Right lobe of liver (tissue), 6 donors: ENCODE measurements at regions not wholly inside any gene's neighbourhood (a gene's known extent, or its start where the extent isn't known, plus 50 kb on each side); places are given as distances from the start of the nearest gene placed in this dataset.
"Not testable (repeated sequence)": the region's sequence is repeated elsewhere in the genome, so short reads cannot be mapped to it uniquely, and the experiment has no call there.

ENCODE experiments used
- ATAC-seq, 4 donors: fragments of 200-7000 bp; cut with Tn5 transposase; one replicate each; pipeline ENCODE4 v1.9.1; 2020; ENCODE audit warnings: mild to moderate bottlenecking in 4 of 4, moderate library complexity in 4 of 4
- DNase-seq, 3 donors: peaks; one replicate each; pipeline ENCODE4 v3.0.0-alpha.2; 2020
- H3K27ac ChIP-seq, 3 donors: fragments of 200-600 bp; one replicate each; pipeline ENCODE4 v1.8.0; 2022
- H3K27me3 ChIP-seq, 2 donors: fragments of 200-600 bp; one replicate each; pipeline ENCODE4 v1.8.0; 2022
- H3K36me3 ChIP-seq, 4 donors: fragments of 200-600 bp; sonication (generic) in 1 of 4; one replicate each; pipeline versions ENCODE4 v1.5.1 to v1.8.0; 2017 to 2022; ENCODE audit warnings: control low read depth in 1 of 4
- H3K4me1 ChIP-seq, 4 donors: fragments of 200-600 bp; sonication (generic) in 1 of 4; one replicate each; pipeline versions ENCODE4 v1.5.1 to v1.8.0; 2017 to 2022; ENCODE audit warnings: control low read depth in 1 of 4
- H3K4me3 ChIP-seq, 3 donors: fragments of 200-600 bp; one replicate each; pipeline ENCODE4 v1.8.0; 2022
- H3K9me3 ChIP-seq, 4 donors: fragments of 200-600 bp; sonication (generic) in 1 of 4; one replicate each; pipeline versions ENCODE4 v1.5.1 to v1.8.0; 2017 to 2022; ENCODE audit warnings: control low read depth in 1 of 4
- WGBS: methylation state at CpG from one replicate; pipeline ENCODE4 v1.1.6; 2018; ENCODE audit warnings: low coverage, low lambda C conversion rate; ENCODE audit not compliant: insufficient coverage; ENCODE audit errors: missing lambda C conversion rate; 5-methylcytosine and 5-hydroxymethylcytosine counted together
- intact Hi-C, 2 donors: fragments of 100-400 bp; cut with DNase I; formaldehyde crosslinking; loops; one replicate each; pipeline versions ENCODE4 v1.11.2 to v1.14.1; 2022
- donor health status: DM: no; HTN: yes; CAD: no.
- donor health status: DM: no; HTN: no; CAD: no.
- donor health status: DM: no; HTN: no; CAD: no.
- donor health status: DM: no; HTN: yes; CAD: no.
- donor health status: DM: no; HTN: yes; CAD: no.

GRCh38 chr7:65150105-65150504, 143.6 kb upstream of the ERV3-1 start:
- intact Hi-C loops, H3K36me3 ChIP-seq, ATAC-seq, H3K9me3 ChIP-seq, H3K4me1 ChIP-seq, H3K4me3 ChIP-seq, DNase-seq, H3K27me3 ChIP-seq, H3K27ac ChIP-seq: not testable (repeated sequence)
- WGBS: no CpG with 5 or more reads among the region's 3 CpGs

DNA sequence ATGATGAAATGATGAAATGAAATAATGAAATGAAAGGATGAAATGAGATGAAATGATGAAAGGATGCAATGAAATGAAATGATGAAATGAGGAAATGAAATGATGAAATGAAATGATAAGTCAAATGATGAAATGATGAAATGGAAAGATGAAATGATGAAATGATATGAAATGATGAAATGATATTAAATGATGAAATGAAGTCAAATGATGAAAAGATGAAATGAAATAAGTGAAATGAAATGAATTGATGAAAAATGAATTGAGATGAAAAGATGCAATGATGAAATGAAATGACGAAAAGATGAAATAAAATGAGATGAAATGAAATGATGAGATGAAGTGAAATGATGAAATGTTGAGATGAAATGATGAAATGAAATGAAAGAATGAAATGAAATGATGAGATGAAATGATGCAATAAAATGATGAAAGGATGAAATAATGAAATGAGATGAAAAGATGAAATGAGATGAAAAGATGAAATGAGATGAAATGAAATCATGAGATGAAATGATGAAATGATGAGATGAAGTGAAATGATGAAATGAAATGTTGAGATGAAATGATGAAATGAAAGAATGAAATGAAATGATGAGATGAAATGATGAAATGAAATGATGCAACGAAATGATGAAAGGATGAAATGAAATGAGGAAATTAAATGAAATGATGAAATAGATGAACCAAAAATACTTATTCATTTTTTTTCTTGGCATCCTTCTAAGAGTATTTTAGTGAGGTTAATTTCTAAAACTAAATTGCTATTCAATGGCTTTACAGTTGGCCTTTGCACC, 139.8 kb upstream of the ERV3-1 start:
- ATAC-seq, H3K27ac ChIP-seq, intact Hi-C loops, DNase-seq, H3K4me3 ChIP-seq, H3K4me1 ChIP-seq, H3K36me3 ChIP-seq, H3K9me3 ChIP-seq, H3K27me3 ChIP-seq: not testable (repeated sequence)
- 57% methylated on average over 2 of the region's 2 CpGs for WGBS

- H3K27me3 ChIP-seq, intact Hi-C loops, H3K4me1 ChIP-seq, ATAC-seq, DNase-seq, H3K4me3 ChIP-seq, H3K9me3 ChIP-seq, H3K27ac ChIP-seq, H3K36me3 ChIP-seq: not testable (repeated sequence)
Measured at GRCh38 chr7:65145710-65146109, 139.2 kb upstream of the ERV3-1 start.

DNA sequence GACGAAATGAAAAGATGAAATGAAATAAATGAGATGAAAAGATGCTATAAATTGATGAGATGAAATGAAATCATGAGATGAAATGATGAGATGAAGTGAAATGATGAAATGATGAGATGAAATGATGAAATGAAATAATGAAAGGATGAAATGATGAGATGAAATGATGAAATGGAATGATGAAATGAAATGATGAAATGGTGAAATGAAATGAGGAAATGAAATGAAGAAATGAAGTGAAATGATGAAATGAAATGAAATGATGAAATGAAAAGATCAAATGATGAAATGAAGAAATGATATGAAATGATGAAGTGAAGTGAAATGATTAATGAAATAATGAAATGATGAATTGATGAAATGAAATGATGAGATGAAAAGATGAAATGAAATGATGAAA, 138.5 kb upstream of the ERV3-1 start:
- ATAC-seq, DNase-seq, H3K36me3 ChIP-seq, H3K4me1 ChIP-seq, H3K4me3 ChIP-seq, H3K27ac ChIP-seq, H3K9me3 ChIP-seq, intact Hi-C loops, H3K27me3 ChIP-seq: not testable (repeated sequence)
- WGBS: 0% methylated on average over 1 of the region's 1 CpG

GRCh38 chr7:65144557-65144956, 138.1 kb upstream of the ERV3-1 start:
- H3K27me3 ChIP-seq, H3K4me1 ChIP-seq, ATAC-seq, H3K36me3 ChIP-seq, H3K9me3 ChIP-seq, DNase-seq, H3K27ac ChIP-seq, intact Hi-C loops, H3K4me3 ChIP-seq: not testable (repeated sequence)
- 61% methylated on average over 2 of the region's 2 CpGs for WGBS

DNA sequence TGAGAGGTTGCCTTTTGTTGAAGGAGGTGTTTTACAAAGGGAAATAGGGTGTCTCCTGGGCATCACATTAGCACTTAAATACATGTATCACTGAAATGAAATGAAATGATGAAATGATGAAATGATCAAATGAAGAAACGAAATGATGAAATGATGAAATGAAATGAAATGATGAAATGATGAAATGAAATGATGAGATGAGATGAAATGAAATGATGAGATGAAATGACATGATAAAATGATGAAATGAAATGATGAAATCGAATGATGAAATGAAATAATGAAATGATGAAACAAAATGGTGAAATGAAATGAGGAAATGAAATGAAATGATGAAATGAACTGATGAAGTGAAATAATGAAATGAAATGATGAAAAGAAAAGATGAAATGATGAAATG, 137.6 kb upstream of the ERV3-1 start:
- H3K27ac ChIP-seq, intact Hi-C loops, DNase-seq, H3K9me3 ChIP-seq, H3K36me3 ChIP-seq, H3K4me1 ChIP-seq, H3K4me3 ChIP-seq, ATAC-seq, H3K27me3 ChIP-seq: not testable (repeated sequence)
- WGBS: 50% methylated on average over 2 of the region's 2 CpGs

GRCh38 chr7:65141894-65142293, 135.4 kb upstream of the ERV3-1 start:
- H3K27me3 ChIP-seq, intact Hi-C loops, H3K9me3 ChIP-seq, DNase-seq, ATAC-seq, H3K27ac ChIP-seq, H3K4me1 ChIP-seq, H3K36me3 ChIP-seq, H3K4me3 ChIP-seq: not testable (repeated sequence)
- WGBS: 40% methylated on average over 2 of the region's 6 CpGs

- 20% methylated on average over 1 of the region's 20 CpGs for WGBS
- ATAC-seq, H3K4me1 ChIP-seq, H3K4me3 ChIP-seq, H3K9me3 ChIP-seq, H3K36me3 ChIP-seq, H3K27me3 ChIP-seq, intact Hi-C loops, H3K27ac ChIP-seq: not testable (repeated sequence)
- peak in 1 of 3 donors; percentile 40 for DNase-seq
Measured at GRCh38 chr7:65141405-65141778, 134.9 kb upstream of the ERV3-1 start.

GRCh38 chr7:65140543-65141404, 134.3 kb upstream of the ERV3-1 start:
- peak overlapping the region in 2 of 3 donors; percentile 14 to 35 for H3K4me3 ChIP-seq
- H3K27me3 ChIP-seq, H3K27ac ChIP-seq, H3K36me3 ChIP-seq, H3K9me3 ChIP-seq, intact Hi-C loops, H3K4me1 ChIP-seq: not testable (repeated sequence)
- WGBS: no CpG with 5 or more reads among the region's 79 CpGs
- DNase-seq (peak in 1 of 3 donors; percentile 50), ATAC-seq (peak in 3 of 4 donors; percentile 23 to 49 (median 47))

GRCh38 chr7:65136850-65137249, 130.4 kb upstream of the ERV3-1 start:
- H3K36me3 ChIP-seq, H3K4me1 ChIP-seq, H3K27me3 ChIP-seq, intact Hi-C loops, H3K27ac ChIP-seq, H3K9me3 ChIP-seq, ATAC-seq, DNase-seq, H3K4me3 ChIP-seq: not testable (repeated sequence)
- no CpG with 5 or more reads among the region's 5 CpGs for WGBS

DNA sequence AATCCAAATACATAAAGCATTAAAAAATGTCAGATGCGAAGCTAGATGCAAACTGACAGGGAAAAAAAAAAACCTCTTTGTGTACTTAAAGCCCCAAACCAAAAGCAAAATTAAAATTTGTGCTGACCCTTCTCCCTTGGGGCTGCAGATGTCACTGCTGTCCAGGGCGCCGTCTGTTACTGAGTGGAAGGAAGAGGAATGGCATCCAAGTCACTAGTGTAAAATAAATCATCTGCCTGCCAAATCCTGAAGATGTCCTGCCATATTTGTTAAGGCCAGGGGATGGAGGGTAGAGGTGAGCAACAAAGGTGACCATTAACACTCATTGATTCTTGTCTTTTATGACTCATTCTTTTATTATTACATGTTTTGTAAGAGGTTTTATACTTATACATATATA, 126.6 kb upstream of the ERV3-1 start:
- intact Hi-C loops, H3K4me1 ChIP-seq, H3K4me3 ChIP-seq, H3K36me3 ChIP-seq, H3K27ac ChIP-seq, H3K27me3 ChIP-seq, DNase-seq, H3K9me3 ChIP-seq: not testable (repeated sequence)
- peak in 3 of 4 donors; percentile 34 to 51 (median 50) for ATAC-seq
- no CpG with 5 or more reads among the region's 3 CpGs for WGBS
